NCI-H2227 (cell line): ENCODE measurements at regions not wholly inside any gene's neighbourhood (a gene's known extent, or its start where the extent isn't known, plus 50 kb on each side); places are given as distances from the start of the nearest gene placed in this dataset.
"Not testable (repeated sequence)": the region's sequence is repeated elsewhere in the genome, so short reads cannot be mapped to it uniquely, and the experiment has no call there.

ENCODE experiments used
- DNase-seq: peaks from one replicate; lab custom pipeline; 2025; ENCODE audit not compliant: unreplicated experiment; lab: John Stamatoyannopoulos, UW

DNA sequence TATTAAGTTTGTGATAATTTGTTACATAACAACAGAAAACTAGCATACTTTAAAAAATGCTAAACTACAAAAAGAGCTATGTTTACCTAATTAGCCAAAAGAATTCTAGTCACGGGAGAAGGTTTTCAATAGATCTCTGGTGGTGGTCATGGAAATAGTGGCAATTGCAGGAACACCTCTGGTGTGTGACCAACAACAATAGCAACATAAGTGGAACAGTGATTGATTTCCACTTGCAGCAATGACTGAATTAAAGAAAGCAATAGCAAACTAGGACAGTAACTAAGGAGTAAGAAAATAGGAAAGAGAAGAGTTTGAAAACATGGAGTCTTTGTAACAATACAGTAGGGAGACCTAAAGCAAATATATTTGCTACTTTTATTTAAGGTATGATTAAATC is 171.3 kb upstream of the ADGRL4 start:
- no peak for DNase-seq

DNA sequence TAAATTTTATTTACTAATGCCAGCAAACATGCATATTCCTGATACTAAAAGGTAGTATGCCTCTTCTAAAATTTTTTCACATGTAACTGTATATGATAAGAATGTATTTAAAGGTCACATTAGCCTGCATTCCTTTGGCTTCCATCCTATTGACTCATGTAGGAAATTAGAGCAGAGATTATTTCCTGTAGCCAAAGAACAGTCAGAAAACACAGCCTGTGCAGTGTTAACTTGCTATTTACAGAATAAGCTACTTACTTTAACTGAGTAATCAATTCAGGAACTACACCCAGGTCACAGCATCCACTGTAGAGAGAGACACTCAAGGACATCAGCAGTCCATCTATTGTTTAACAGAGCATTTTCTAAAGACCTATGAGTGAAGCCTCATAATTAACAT is 154.5 kb upstream of the ADGRL4 start:
- no peak for DNase-seq

DNA sequence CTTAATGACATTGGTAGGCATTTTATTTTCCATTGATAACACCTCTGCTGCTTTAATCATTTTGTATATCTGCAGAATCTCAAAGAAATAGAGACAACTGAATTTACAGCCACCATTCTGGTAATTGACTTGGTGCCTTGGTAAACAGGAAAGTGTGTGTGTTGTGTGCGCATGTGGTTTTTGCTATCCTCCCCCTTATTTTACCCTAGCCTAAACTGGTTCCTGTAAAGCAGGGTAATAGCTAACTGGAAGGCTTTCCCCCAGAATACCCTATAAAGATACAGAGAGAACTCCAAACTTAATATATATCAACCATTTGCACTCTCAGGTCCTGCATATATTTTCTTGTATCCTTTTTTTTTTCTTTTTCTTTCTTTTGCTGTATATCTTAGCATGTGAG is 149.5 kb upstream of the ADGRL4 start:
- DNase-seq = no peak

DNA sequence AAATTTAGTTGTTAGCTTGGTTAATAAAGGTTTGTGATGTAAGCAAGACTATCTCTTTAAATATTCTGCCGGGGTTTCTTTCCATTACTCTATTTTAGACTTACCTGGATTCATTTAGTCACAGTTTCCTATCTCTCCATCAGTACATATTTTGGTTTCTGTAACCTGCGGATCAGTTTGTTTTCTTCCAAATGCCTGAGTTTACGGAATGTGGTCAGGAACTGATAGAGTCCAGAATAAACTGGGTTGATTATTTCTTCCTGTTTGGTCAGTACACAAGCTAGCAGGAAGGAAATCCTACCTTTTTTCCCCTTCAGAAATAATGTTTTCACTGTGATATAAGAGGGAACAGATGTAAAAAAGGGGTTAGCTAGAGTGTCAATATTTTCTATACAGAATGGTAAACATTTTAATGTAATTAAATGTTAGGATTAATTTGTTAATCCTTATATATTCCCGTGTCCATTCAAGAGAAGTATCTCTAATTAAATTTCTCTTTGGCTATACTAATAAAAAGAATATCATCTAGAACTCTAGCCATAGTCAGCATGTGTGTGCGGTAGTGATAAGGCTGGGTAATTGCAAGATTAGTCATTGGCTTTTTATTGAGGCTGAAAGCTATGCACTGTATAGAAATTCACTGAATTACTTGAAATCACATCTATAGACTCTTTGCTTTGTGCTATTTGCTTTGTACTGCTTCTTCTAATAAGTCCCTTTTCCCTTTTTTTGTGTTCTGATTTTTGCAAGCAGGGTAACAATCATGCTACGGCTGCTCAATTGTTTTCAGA is 144.7 kb upstream of the ADGRL4 start:
- no peak for DNase-seq

DNA sequence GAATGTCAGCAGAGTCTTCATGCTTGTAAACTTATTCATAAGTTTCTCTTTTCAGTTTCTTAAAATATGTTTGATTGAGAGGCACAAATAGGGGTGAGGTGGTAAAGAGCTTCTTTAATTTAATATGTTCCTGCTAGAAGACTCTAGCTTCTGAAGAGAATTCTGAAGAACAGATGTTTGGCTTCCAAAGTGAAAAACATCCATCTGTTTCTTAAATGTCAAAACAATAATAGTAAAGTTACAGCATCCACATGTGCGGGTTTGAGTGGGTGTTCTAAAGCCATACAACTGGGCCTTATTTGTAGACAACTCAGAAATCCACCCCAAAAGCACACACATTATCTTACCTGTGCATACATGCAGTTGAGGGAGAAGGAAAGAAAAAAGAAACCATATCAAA is 144.0 kb upstream of the ADGRL4 start:
- no peak for DNase-seq

DNA sequence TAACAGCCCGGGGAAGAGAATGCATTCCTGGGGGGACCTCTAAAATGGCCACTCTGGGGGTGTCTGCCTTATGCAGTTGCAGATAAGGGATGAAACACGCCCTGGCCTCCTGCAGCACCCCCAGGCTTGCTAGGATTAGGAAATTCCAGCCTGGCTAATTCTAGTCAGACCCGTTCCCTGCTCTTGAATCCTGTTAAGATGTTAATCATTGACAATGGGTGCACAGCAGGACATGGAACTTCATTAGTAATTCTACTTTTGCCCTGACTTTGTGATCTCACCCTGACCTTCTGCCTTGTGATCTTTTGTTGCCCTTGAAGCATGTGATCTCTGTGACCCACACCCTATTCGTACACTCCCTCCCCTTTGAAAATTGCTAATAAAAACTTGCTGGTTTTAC is 131.7 kb upstream of the ADGRL4 start:
- not testable (repeated sequence) for DNase-seq

DNA sequence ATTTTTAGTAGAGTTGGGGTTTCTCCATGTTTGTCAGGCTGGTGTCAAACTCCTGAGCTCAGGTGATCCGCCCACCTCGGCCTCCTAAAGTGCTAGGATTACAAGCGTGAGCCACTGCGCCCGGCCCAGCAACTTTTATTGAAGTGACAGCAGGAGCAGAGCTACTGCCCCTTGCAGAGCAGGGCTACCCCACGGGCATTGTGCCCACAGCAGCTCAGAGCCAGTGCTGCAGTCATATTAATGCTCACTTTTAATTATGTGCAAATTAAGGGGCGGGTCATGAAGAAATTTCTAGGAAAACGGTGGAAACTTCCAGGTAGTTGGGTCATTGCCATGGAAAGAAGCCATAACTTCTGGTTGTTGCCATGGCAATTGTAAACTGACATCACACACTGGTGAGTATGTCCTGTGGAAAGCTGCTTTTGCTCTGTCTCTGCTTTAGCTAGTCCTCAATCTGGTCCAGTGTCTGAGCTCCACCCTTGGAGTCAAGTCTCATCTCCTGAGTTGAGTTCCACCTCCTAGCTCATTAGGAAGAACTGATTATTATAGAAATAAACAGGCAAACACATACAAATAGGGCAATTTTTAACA is 127.3 kb upstream of the ADGRL4 start:
- DNase-seq = no peak

DNA sequence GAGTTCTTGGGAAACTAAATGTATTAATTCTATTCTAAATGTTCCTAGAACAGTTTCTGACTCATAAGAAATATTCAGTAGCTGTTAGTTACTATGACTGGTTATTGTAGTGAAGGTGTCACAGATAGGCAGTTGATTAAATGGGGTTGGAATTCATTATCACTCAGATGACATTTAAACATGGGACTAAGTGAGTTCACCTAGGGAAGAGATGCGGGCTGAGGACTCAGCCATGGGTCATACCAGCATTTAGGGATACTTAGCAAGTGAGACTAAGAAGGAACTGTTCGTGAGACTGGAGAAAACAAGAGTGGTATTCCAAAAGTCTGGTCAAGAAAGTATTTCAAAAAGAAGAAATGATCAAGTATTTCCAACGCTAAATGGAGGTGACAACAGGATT is 125.1 kb upstream of the ADGRL4 start:
- DNase-seq = no peak

DNA sequence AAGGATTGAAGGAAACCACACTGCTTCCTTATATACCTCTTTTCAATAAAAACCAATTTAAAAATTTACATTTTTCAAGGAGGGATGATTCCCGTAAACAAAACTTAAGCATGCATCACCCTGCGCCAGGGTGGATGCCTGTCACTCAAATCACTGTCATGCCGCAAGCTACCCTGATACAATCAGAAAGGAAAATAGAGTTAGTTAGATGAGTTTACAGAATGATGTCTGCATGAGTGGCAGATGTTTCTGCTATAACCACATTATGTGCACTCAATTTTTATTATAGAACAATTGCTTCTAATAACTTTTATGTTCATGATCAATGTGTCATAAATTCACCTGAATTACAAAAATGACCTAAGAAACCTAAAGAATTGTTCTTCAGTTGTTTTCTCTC is 123.4 kb upstream of the ADGRL4 start:
- DNase-seq = no peak

- DNase-seq = no peak
Measured at GRCh38 chr1:79128722-79129121, 122.2 kb upstream of the ADGRL4 start.

DNA sequence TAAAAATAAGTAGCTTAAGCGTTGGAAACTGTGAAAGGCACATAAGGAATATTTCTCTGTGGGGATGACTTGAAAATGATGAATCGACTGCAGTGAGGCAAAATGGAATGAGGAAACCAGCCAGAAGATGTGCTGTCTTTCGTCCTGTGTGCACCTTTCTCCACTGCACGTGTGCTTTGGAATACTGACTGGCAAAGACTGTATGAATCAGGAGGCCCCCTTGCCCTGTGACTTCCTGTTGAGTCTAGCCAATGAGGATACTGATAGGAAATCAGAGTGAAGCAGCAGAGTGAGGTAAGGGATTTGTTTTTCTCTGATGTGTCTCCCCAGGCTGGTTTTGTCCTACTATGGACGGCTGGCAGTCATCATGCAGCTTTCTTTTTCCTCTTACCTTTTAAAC is 118.2 kb upstream of the ADGRL4 start:
- DNase-seq = no peak

DNA sequence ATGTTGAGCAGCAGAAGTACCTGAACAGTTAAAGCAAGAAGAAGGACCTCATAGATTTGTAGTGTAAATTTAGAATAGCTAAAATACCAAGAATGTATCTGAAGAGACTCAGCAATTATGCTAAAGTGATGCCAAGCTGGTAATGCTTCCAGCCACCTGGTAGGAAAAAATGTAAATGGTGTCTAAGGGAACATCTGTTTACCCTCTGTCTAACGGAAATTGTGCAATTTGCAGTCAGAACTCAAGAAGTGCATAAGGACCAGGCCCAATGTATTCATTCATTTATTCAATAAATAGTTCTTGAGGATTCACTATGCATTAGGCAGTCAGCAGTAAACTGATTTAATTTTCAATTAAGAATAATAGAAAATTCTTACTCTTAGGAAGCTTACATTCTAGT is 116.0 kb upstream of the ADGRL4 start:
- DNase-seq = no peak

DNA sequence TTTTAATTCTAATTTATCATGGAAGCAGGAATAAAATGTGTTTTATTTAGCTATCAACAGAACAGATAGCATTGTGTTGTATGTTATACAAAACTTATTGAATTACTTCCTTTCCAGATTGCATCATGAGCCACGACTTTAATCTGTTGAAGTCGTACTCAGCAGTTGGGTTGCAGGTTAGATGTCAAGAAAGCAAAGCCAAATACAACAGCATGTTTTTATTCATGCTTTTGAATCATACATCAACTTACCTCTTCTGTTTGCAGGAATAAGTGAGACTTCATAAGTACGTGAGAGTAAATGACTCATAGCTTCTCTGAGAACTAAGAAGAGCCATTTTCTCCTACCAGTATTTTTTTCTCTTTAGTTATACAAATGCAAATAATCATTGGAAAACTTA is 110.8 kb upstream of the ADGRL4 start:
- no peak for DNase-seq

- DNase-seq = no peak
Measured at GRCh38 chr1:79113836-79114235, 107.3 kb upstream of the ADGRL4 start.

DNA sequence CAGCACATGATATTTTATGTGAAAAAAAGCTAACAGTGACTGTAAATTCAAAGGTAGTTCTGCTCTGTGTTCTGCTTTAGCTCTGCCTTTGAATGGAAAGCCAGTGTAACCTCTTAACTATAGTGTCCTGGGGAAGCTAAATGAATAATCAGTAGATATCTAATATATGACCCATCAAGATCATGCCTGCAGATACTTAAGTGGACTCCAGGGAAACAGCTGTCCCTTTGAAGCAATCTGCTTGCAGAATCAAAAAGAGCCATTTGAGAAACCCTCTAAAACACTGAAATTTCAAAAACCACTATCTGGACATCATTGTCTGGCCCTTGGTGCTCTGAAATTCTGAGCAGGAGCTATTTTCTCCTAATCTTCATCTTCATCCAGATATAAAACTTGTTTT is 104.2 kb upstream of the ADGRL4 start:
- DNase-seq = no peak

DNA sequence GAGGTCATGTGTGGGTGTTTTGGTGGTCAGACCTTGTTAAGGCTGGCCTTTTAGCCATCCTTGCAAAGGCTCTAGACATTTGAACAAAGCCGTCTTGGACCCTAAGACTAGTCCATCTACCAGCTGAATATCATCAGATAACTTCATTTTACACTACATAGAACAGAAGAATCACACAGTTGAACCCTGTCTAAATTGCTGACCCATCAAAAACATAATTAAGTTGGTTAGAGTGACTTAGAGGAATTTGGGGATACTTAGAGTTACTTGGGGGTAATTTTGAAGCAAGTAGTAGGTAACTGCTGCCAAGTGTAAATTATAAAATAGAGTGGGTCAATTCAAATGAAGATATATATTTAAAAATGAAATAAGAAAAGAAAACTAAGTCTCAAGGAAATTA is 102.9 kb upstream of the ADGRL4 start:
- no peak for DNase-seq

GRCh38 chr1:79105500-79105899 is 99.0 kb upstream of the ADGRL4 start:
- DNase-seq = no peak

DNA sequence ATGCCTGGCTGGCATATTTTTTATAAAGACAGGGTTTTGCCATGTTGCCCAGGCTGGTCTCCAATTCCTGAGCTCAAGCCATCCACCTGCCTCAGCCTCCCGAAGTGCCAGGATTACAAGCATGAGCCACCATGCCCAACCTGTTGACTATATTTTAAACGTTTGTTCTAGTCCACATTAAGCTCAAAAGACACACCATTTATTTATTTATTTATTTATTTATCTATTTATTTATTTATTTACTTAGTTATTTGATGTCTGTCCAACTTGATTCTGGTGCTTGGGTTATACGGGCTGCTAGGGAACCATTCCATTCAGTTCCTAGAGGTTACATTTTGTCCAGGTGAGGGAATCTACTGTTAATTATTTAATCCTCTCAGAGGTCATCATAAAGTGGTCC is 98.1 kb upstream of the ADGRL4 start:
- no peak for DNase-seq

DNA sequence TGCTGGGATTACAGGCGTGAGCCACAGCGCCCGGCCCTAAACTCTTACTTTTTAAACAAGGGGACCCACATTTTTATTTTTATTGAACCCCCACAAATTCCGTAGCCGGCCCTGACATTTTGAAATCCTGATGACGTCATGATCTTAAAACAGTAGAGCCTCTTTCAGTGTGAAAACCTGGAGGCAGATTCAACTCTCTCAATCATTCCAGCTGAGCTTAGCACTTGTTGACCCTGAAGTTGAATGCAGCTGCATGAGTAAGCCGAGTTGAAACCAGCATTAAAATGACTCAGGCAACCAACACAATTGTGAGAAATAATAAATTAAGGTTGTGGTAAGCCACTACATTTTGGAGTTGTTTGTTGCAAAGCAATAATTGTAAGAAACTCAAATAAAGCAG is 93.9 kb upstream of the ADGRL4 start:
- DNase-seq = no peak

- DNase-seq = no peak
Measured at GRCh38 chr1:79090985-79091384, 84.5 kb upstream of the ADGRL4 start.

GRCh38 chr1:79089946-79090345 is 83.4 kb upstream of the ADGRL4 start:
- no peak for DNase-seq

DNA sequence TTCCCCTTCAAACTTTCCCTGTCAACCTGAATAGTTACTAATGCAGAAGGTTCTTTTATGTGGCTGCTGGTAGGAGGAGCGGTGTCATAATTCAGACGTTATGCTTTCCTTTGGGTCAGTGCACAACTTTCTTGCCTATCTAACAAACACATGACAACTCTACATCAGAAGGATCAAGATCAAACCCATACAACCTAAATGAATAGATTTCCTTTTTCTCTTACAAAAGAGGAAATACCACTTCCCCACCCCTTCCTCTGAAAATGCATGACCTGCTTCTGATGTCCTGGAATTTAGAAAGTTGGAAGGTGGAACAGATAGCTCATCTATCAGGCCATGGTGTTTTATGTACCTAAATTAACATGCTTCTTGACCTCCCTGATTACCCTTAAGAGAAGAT is 75.7 kb upstream of the ADGRL4 start:
- DNase-seq = no peak

DNA sequence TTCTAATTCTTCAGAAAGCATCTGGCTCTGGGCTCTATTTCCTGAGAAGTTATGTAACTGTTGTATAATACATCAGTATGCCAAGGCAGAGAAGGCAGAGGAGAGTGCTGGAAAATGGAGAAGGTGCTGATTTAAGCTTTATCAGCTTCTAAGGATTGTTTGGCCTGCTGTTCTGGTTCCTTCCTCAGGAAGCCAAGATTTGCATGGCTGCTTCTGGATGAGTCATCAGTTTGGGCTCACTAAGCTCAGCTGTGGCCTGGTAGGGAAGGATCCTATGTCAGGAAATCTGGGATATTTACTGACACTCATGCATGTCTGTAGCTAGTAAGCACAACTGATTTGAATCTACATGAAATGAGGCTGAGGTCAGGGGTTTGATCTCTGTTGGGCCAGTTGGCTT is 73.2 kb upstream of the ADGRL4 start:
- DNase-seq = no peak
